ENCODE measurements at regions not wholly inside any gene's neighbourhood (a gene's known extent, or its start where the extent isn't known, plus 50 kb on each side); places are given as distances from the start of the nearest gene placed in this dataset.
"Not testable (repeated sequence)": the region's sequence is repeated elsewhere in the genome, so short reads cannot be mapped to it uniquely, and the experiment has no call there.

GRCh38 chr7:152501506-152501905, 65.7 kb upstream of the KMT2C start:
- no peak for TF ChIP-seq CTCF (IDR thresholded peaks at IDR 0.05; ENCODE audit: insufficient read depth, low read length, missing control alignments)
- POLR2A ChIA-PET, result no interaction called here
- no peak overlapping the region for H3K4me3 ChIP-seq (ENCODE audit: low read depth, low read length)
- DNase-seq (ENCODE audit: low read depth, low spot score), result no peak
- CTCF ChIA-PET, result no interaction called here

GRCh38 chr7:152499969-152500368, 64.2 kb upstream of the KMT2C start:
- POLR2A ChIA-PET; H3K4me3 ChIP-seq (ENCODE audit: low read depth, low read length); CTCF ChIA-PET; DNase-seq (ENCODE audit: low read depth, low spot score): not testable (repeated sequence)

- no peak for TF ChIP-seq CTCF (IDR thresholded peaks at IDR 0.05; ENCODE audit: insufficient read depth, low read length, missing control alignments)
- POLR2A ChIA-PET, result no interaction called here
- DNase-seq (ENCODE audit: low read depth, low spot score), result no peak
- CTCF ChIA-PET, result no interaction called here
- H3K4me3 ChIP-seq (ENCODE audit: low read depth, low read length), result no peak overlapping the region
These were observed 60.1 kb upstream of the KMT2C start for GRCh38 chr7:152495867-152496266.

GRCh38 chr7:152492952-152493351, 57.1 kb upstream of the KMT2C start:
- CTCF ChIA-PET, result interaction anchor here (0.7 kb wide), 1 partner anchor 156 kb away, joined by 4 read pairs; no protein-coding TSS in a partner anchor
- TF ChIP-seq CTCF (IDR thresholded peaks at IDR 0.05; ENCODE audit: insufficient read depth, low read length, missing control alignments), result no peak
- POLR2A ChIA-PET, result no interaction called here
- no peak overlapping the region for H3K4me3 ChIP-seq (ENCODE audit: low read depth, low read length)
- no peak for DNase-seq (ENCODE audit: low read depth, low spot score)

GRCh38 chr7:152489044-152489443, 53.2 kb upstream of the KMT2C start:
- DNase-seq (ENCODE audit: low read depth, low spot score), result no peak
- no peak for TF ChIP-seq CTCF (IDR thresholded peaks at IDR 0.05; ENCODE audit: insufficient read depth, low read length, missing control alignments)
- ChIA-PET CTCF (no interaction called here), POLR2A (no interaction called here)
- no peak overlapping the region for H3K4me3 ChIP-seq (ENCODE audit: low read depth, low read length)

- DNase-seq (ENCODE audit: low read depth, low spot score), result no peak
These were observed 51.2 kb upstream of the KMT2C start for GRCh38 chr7:152486968-152487367.

More at GRCh38 chr7:152486968-152487367, 51.2 kb upstream of the KMT2C start:
- no peak for TF ChIP-seq CTCF (IDR thresholded peaks at IDR 0.05; ENCODE audit: insufficient read depth, low read length, missing control alignments)
- POLR2A ChIA-PET, result no interaction called here
- CTCF ChIA-PET, result no interaction called here
- H3K4me3 ChIP-seq (ENCODE audit: low read depth, low read length), result no peak overlapping the region
